GM19035 (cell line): ENCODE measurements at regions not wholly inside any gene's neighbourhood (a gene's known extent, or its start where the extent isn't known, plus 50 kb on each side); places are given as distances from the start of the nearest gene placed in this dataset.
"Not testable (repeated sequence)": the region's sequence is repeated elsewhere in the genome, so short reads cannot be mapped to it uniquely, and the experiment has no call there.

Source experiments
- ATAC-seq: cut with Tn5 transposase; IDR thresholded peaks from one replicate; pipeline ENCODE4 v1.9.1; 2021; ENCODE audit not compliant: unreplicated experiment

DNA sequence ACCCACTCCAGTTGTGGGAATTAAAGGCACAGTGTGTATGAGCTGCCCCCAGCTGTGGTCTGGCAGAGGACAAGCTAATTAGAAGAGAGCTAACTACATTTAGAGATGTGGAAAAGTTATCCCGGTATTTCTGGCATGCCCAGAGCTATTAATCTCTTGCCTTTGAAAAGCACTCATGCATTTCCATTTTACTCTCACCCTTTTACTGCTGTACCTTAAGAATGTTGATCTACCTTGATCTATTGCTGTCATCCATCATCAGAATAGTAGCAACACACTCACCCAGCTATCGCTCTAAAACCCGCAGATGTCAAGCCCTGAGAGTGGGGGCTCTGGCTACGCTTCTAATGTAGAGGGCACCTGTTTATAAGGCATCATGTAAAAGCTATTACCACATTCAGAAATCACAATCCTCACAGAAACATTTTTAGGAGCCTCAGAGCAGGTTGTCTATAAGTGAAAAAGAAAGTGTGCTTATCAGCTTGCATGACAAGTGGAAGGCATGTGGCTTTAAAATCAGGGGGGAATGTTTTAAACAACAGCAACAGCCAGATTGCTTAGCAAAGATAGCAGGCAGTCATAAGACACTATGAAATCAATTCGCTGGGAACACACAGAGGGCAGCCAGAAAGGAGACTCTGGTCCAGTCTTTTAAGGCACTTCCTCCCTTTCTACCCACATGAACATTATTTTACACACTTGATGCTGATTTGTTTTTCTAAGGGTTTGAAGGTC, 224.2 kb upstream of the IRS2 start:
- ATAC-seq: no peak

DNA sequence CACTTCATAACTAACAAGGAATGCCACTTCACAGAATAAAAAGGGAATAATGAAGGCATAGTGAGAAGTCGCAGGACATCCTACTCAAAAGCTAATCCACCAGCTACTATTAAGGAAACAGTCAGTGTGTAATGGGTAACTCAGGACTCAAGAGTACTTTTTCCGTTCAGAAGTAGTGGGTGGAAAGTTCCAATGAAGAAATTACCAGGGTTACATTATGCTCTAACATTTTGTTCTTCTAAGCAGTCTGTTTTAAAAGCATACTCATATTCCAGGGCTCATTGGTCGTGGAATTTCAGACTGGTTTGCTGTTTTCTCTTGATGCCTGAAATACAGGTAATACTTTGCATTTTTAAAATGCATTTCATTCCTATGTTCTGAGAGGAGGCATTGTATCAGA, 222.4 kb upstream of the IRS2 start:
- ATAC-seq: no peak

DNA sequence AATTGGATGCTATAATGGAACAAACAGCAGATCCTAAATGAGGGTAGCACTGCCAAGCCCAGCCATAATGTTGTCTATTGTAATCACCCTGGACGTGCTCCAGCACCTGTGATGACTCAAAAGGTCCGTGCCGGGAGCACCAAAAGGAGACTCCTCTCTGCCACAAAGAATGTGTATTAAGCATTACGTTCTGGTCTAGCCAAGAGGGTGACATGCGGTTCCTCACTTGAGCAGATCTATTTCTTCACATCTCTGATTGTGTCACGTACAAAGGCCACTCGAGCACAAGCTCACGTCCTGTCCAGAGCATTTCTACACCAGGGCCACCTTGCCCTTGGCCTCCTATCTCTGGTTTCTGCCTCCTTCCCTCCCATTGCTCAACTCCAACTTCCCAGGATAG, 219.9 kb upstream of the IRS2 start:
- no peak for ATAC-seq

DNA sequence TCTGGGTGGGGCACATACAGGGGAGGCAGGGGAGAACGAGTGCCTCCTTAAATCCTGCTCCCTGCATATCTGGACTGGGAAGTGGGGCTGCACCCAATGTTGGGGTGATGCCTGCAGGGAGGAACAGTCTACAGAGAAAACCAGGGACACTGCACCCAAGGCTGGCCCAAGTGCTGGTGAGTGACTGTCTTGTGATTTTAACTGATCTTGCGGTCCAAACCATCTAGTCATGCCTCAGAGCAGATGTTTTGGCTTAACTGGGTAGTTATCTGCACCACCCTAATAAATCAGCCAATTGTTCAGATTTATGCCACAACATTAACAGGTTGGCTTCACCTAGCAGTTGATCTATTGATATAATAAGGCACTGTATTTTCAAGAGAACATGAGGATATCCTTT, 219.2 kb upstream of the IRS2 start:
- ATAC-seq: no peak

DNA sequence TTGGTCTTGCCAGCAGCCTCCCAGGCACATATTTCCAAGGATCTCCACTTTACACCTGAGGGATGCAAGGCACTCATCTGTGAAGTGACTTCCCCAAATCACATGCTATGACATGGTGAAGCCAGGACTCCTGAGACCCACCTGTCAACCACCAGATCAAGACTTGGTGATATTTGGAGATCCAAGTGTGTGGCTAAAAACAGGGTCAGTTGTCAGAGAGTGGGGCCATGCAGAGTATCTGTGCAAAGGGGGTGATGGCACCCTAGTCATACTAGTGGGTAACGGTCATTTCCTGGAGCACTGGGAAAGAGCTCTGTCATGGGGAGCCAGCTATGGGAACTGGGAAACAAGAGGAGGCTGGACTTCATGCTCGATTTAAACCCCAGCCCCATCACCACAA, 218.4 kb upstream of the IRS2 start:
- ATAC-seq: no peak

DNA sequence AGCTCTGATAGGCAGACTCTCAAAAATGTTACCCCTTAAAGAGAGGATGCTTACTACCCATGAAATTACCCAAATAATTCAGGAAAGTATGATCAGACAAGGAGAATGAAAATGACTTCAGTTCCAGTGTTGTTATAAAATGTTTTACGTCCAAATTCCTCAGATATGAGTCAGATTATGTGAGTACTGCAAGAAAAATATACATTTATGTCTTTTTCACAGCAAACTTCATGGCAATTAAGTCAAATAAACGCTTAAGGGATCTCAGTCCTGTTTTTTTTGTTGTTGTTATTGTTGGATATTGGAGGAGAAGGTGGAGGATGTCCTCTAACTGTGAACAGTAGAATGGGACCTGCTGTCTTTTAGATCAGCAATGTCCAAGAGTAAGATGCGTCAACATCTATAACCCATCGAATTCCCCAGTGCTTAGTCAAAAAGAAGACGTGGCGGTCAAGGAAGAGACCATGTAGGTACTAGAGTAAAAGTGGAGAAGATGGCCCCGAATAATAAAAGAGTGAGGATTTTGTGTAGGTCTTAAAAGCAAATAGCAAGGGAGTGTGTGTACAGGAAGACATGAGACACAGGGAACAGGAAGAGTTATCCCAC, 215.4 kb upstream of the IRS2 start:
- no peak for ATAC-seq

DNA sequence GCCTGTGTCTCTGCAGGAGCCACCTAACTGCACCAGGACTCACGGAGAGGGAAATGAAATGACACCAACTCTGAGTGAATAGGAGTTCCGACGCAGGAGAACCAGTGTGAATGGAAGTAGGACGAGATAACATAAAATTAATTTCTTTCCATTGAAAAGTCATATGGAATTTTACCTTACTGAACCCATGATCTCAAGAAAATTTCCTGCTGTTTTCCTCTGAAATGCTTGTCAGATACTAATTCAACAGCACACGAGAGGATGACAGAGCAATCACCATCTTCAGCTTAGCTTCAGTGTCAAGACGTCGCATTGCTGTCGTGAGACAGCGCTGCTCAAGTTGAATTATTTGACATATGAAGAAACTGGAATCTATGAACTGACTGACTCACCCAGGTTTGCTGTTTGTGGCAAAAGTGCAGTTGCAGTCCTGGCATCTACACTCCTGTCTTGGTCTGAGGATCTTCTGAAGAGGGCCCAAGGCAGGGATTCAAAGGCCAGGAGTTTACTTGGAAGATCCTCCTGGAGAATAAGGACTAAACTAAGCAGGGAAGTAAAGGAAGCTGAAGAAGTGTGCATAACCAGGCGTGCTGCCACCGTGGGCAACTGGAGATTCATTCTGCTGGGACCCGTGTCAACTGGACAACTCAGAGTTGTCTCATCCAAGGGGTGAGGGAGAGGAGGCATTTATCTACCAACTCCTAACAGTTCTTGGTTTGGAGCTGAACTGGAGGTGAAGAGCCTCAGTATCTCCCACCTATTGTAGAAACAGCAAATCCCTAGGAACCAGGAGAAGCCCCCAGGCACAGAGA, 214.4 kb upstream of the IRS2 start:
- ATAC-seq: no peak

DNA sequence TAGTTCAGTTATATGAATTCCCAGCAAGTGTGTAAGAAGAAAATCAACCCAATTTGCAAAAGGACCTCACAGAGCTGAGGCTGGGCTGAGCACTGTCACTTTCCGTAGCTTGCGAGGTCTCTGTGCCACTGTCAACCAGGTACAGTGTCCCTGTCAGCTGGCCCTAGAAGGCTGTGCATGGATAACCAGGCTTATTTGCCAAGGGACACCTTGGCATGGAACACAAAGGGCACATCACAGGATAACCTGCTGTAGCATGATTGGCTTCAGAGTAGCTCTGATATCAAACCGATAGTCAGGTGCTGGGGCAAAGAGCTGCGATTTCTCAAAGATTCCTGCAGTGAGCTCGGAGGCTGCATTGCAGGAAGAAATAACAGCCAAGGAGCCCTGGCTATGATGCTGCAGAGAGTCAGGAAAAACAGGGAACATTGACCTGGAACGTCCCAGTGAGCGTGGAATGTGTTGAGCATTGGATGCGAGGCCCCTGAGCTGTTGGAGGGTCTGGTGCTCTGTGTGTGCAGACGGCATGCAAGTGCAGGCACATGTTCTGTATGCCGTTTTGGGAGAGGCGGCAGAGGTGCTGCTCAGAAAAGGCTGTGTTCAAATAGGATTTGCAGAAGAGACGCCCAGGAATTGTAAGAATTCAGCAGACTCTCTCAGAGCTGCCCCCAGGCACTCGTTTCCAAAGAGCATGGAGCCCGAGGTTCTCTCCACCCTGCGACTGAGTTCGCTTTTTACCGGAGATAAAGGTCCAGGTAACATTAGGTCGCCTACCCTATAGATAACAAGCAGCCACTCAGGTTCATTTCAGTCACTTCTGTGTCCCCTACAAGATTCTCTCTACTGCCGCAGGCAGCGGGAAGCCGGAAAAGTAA, 213.5 kb upstream of the IRS2 start:
- ATAC-seq: no peak

DNA sequence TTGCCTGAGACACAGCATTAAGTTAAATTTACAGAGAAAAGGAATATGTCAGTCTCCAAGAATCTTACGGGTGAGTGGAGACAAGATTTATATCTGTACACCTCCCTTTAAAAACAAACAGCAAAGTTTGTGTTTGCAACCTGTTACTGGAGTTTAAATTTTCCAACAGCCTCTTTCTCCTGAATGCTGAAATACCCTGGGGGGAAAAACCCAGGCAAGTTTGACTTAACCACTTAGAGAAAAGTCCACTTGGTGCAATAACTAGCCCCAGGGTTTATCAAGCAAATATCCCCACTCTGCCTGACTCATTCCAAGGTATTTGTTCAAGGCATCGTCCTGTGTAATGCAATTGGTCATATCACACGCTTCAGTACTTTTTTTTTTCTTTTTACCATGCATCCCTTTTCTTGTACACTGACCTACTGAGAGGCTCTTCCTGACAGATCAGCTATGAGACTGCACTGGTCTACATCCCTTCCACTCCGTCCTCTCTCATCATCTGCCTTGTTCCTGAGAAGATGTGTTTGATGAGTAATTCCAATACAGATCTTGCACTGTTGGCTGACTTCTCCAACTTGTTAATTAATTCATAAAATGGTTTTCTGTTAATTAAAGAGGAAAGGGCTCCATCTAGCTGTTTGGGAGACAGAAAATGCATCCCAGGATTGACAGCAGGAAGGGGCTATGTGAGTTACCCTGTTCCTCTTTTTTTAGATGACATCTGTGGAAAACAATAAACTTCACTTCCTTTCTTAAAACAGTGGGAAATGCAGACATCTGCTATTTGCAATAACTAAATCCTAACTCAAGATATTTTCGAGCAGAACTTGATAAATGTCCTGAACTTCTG, 212.5 kb upstream of the IRS2 start:
- ATAC-seq: no peak

DNA sequence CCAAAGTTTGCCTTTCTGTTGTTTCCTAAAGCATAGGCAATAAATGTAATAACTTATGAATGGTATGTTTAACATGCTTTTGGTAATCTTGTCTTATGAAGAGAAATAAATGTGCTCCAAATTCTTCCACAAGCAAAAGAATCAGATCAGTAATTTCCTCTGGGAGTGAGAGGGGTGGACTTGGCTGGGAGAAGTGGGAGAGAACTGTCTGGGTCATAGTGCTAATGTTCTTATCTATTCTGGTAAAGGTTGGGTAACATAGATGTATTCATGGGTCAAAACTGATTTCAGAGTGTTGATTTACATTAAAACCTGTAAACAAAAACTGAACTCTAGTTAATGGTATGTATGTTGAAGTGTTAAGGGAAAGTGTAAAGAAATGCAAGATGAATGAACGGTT, 211.7 kb upstream of the IRS2 start:
- no peak for ATAC-seq

DNA sequence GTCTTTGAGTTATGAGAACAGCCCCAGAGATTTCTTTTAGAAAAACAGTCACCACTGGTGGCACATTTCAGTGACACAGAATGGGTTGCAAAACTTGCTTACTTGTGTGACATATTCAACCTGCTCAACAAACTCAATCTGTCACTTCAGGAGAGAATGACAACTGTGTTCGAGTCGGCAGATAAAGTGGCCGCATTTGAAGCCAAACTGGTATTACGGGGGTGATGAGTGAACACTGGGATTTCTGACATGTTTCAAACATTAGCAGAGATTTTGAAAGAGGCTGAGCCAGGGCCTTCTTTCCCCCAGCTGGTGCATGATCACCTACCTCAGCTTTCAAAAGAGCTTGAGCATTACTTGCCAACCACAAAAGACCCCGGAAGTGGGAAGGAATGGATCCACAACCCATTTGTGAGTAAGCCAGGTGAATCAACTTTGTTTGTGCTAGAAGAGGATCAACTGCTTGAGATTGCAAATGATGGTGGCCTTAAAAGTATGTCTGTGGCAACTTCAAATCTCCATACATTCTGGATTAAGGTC, 210.7 kb upstream of the IRS2 start:
- not testable (repeated sequence) for ATAC-seq

DNA sequence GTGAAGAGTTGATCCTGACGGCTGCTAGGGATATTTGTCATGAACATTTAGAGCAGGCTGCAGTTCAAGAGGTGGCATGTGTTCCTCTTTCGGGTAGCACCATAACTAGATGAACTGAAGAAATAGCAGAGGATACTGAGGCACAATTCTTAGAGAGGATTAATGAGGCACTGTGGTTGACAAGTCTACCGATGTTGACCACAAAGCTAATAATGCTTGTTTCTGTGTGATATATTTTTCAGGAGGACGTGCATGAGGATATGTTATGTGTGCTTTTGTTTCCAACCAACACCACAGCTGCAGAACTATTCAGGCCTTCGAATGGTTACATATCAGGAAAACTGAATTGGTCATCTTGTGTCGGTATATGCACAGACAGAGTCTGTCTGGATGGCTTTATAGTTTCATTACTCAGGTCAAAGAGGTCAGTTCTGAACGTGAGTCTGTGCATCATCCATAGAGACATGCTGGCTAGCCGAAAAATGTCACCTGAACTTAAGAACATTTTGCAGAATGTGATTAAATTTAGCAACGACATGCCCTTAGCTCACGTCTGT, 210.1 kb upstream of the IRS2 start:
- no peak for ATAC-seq

DNA sequence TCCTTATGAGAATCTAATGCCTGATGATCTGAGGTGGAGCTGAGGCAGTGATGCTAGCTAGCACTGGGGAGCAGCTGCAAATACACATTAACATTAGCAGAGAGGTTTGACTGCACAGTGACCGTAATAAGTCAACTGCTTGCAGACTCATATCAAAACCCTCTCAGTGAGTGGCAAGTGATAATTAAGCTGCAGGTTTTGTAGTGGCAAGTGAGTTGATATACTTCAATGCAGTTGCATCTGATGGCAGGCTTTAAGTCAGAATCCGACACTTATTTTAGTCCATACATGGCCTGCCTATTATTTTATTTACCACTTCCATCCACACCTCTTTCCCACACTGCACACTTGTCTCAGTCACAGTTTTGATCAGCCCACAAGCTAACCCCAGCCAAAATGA, 209.2 kb upstream of the IRS2 start:
- no peak for ATAC-seq

DNA sequence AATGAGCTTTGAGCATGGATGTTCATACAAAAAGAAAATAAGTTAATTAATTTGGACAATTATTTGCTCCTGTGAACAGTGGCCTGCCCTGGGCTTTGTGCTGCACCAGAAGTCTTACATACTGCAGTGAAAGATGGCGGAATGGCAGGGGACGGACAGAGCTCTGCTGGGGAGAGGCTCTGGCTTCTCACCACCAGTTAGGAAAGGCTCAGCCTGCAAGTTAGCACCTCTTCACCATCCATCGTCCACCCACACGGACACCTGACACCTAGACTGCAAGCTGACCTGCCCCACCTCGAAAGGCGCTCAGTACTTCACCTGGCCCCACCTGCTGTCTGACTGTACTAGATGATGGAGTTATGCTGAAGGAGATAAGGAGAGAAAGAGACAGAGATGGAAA, 203.9 kb upstream of the IRS2 start:
- no peak for ATAC-seq

DNA sequence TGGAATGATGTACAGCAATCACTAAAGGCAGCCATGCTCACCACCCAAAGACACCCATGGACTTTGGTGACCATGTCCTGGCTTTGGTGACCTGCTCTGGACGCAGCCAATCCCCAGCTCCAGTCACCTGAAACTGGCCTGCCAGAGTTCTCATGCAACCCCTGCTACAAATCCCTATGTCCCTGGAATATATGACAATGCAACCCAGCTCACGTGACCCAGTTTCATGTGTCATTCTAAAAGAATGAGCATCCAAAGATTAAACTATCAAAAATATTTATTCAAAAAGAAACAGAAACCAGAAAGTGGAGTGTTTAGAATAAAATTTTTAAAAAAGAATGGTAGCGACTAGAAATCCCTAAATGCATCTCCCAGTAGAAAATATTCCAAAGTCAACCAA, 203.3 kb upstream of the IRS2 start:
- no peak for ATAC-seq

DNA sequence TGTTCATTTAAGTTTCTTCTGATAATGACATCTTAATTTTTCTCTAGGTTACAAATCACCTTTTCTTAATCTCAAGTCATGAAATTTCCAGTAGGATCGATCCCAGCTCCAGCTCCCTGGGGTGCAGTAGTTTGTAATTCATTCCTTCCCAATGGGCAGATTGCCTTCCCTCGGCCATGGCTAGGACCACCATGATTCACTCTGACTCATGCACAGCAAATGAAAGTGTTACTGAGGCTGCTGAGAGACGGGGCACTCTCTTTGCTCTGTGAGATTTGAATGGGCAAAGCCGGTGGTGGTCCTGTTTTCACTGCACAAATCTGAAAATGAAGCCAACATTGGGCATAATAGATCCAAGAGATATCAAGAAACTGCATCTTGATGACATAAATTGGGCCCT, 202.8 kb upstream of the IRS2 start:
- ATAC-seq: no peak

DNA sequence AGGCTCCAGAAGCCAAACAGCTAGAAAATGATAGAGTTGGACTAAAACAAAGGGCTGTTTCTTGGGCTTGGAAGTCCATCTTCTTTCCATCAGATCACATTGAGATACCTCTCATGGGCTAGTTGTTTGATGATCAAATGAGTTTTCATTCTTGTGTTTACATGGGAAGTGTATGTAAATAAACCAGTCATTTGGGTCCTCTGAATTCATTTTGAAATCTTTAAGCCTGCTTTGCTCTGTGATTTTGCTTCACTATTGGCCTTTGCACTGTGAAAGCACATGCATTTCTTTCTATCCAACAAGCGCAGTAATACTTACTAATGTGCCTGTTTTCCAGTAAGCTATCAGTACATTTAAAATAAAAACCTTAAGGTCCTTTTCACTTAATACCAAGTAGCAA, 200.5 kb upstream of the IRS2 start:
- ATAC-seq: no peak

DNA sequence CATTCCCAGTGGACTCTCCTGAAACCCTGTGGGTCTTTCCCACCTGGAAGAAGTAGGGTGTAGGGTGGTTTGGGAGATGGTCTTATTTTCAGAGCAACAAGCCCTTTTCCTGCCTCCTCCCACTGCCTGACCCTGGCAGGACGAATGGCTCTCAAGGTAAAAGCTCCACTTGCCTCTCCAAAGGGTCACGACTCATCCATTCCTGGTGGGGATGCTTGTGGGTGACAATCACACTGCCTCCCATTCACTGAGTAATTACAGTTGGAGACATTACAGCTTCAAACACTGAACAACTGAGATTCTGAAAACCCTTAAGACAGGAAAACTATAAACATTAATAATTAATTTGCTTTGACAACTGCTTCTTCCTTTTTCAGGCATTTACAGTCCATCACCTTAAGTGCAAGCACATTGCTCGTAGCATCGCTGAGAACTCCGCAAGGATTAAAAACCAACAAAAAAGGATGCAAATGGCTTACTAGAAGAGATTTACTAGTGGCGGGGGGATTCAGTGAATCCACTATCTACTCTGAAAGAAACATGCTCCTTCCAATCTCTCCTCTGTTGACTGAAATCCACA, 199.6 kb upstream of the IRS2 start:
- no peak for ATAC-seq

DNA sequence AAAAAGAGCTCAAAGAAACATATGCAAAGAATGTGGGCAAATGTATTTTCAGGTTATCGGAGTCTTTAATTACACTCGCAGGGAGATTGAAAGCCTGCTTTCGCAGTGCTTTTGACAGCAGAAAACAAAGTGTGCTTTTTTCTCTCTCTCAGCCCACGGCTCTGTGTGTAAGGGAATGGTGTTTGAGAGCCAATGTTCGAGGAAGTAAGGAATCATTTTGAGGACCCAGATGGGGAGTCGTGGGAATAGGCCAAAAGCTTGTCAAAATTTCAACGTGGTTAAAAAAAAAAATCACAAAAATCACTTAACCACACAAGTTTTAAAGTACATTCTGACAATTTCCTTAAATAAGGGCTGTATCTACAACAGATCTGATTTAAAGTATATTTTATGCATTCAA, 197.1 kb upstream of the IRS2 start:
- ATAC-seq: no peak
